WTC11 (cell line): ENCODE measurements at regions not wholly inside any gene's neighbourhood (a gene's known extent, or its start where the extent isn't known, plus 50 kb on each side); places are given as distances from the start of the nearest gene placed in this dataset.

Experiments
- TF ChIP-seq, protein P1 (sequence below): sonication (generic); formaldehyde crosslinking; IDR thresholded peaks from 2 replicates; pipeline ENCODE4 v1.8.1; 2023; ENCODE audit warnings: mild to moderate bottlenecking, missing genetic modification reagents, borderline replicate concordance
- TF ChIP-seq, protein P2 (sequence below): sonication (generic); formaldehyde crosslinking; IDR thresholded peaks from 2 replicates; pipeline ENCODE4 v1.8.0; 2022; ENCODE audit warnings: mild to moderate bottlenecking, missing genetic modification reagents

- TF ChIP-seq, protein P1, sequence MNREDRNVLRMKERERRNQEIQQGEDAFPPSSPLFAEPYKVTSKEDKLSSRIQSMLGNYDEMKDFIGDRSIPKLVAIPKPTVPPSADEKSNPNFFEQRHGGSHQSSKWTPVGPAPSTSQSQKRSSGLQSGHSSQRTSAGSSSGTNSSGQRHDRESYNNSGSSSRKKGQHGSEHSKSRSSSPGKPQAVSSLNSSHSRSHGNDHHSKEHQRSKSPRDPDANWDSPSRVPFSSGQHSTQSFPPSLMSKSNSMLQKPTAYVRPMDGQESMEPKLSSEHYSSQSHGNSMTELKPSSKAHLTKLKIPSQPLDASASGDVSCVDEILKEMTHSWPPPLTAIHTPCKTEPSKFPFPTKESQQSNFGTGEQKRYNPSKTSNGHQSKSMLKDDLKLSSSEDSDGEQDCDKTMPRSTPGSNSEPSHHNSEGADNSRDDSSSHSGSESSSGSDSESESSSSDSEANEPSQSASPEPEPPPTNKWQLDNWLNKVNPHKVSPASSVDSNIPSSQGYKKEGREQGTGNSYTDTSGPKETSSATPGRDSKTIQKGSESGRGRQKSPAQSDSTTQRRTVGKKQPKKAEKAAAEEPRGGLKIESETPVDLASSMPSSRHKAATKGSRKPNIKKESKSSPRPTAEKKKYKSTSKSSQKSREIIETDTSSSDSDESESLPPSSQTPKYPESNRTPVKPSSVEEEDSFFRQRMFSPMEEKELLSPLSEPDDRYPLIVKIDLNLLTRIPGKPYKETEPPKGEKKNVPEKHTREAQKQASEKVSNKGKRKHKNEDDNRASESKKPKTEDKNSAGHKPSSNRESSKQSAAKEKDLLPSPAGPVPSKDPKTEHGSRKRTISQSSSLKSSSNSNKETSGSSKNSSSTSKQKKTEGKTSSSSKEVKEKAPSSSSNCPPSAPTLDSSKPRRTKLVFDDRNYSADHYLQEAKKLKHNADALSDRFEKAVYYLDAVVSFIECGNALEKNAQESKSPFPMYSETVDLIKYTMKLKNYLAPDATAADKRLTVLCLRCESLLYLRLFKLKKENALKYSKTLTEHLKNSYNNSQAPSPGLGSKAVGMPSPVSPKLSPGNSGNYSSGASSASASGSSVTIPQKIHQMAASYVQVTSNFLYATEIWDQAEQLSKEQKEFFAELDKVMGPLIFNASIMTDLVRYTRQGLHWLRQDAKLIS, result no peak
- TF ChIP-seq, protein P2, sequence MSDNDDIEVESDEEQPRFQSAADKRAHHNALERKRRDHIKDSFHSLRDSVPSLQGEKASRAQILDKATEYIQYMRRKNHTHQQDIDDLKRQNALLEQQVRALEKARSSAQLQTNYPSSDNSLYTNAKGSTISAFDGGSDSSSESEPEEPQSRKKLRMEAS, result no peak
Measured at GRCh38 chr3:182609575-182610156, 183.6 kb upstream of the ATP11B start.
